OCI-LY1 (cell line): ENCODE measurements at regions not wholly inside any gene's neighbourhood (a gene's known extent, or its start where the extent isn't known, plus 50 kb on each side); places are given as distances from the start of the nearest gene placed in this dataset.

Experiments
- CTCF ChIP-seq: fragments of 200-600 bp; sonication (generic), shearing (Covaris generic); IDR thresholded peaks from 2 replicates; pipeline ENCODE4 v1.5.1; 2017; ENCODE audit warnings: mild to moderate bottlenecking, antibody characterized with exemption, low read length, moderate library complexity, mixed read lengths
- EZH2 ChIP-seq: fragments of 200-600 bp; sonication (generic), shearing (Covaris generic); IDR thresholded peaks from 2 replicates; pipeline ENCODE4 v1.8.0; 2017; ENCODE audit warnings: borderline replicate concordance, mixed run types, mild to moderate bottlenecking, antibody characterized with exemption, low read length, moderate library complexity, mixed read lengths

- no peak for TF ChIP-seq CTCF
- TF ChIP-seq EZH2, result no peak
Observed at GRCh38 chr3:153680526-153680925, 440.7 kb upstream of the ARHGEF26 start.
